ENCODE measurements at regions not wholly inside any gene's neighbourhood (a gene's known extent, or its start where the extent isn't known, plus 50 kb on each side); places are given as distances from the start of the nearest gene placed in this dataset.

- DNase-seq (ENCODE audit: insufficient read length, low spot score) (no peak), FAIRE-seq (no peak)
- no peak for TF ChIP-seq CTCF (IDR thresholded peaks at IDR 0.05; ENCODE audit: insufficient read depth, missing control alignments)
Measured at GRCh38 chr1:98045211-98045766, 124.5 kb upstream of the DPYD start.

DNA sequence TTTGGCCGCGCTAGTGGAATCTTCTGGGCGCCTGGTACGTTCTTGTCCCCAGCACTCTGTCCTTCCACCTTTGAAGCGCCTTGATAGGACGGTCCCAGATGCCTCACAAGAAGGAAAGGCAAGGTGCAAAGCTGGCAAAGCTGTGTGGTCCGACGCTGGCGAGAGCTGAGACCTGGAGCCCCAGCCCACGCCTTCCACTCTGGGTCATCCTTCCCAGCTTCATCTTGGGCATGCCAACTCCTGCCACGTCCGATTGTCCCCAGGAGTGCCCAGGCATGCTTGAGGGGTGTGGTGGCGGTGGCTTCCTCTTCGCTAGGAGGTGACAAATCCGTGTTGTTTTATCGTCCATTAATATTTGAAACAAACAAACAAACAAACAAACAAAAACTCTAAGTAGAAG is 123.9 kb upstream of the DPYD start:
- FAIRE-seq (no peak), DNase-seq (ENCODE audit: insufficient read length, low spot score) (no peak)
- no peak for TF ChIP-seq CTCF (IDR thresholded peaks at IDR 0.05; ENCODE audit: insufficient read depth, missing control alignments)

- DNase-seq (ENCODE audit: insufficient read length, low spot score) (no peak), FAIRE-seq (no peak)
- no peak for TF ChIP-seq CTCF (IDR thresholded peaks at IDR 0.05; ENCODE audit: insufficient read depth, missing control alignments)
Measured at GRCh38 chr1:98044071-98044697, 123.3 kb upstream of the DPYD start.

- DNase-seq (ENCODE audit: insufficient read length, low spot score) = no peak
- no peak for FAIRE-seq
- no peak for TF ChIP-seq CTCF (IDR thresholded peaks at IDR 0.05; ENCODE audit: insufficient read depth, missing control alignments)
Measured at GRCh38 chr1:98035602-98036002, 114.8 kb upstream of the DPYD start.

DNA sequence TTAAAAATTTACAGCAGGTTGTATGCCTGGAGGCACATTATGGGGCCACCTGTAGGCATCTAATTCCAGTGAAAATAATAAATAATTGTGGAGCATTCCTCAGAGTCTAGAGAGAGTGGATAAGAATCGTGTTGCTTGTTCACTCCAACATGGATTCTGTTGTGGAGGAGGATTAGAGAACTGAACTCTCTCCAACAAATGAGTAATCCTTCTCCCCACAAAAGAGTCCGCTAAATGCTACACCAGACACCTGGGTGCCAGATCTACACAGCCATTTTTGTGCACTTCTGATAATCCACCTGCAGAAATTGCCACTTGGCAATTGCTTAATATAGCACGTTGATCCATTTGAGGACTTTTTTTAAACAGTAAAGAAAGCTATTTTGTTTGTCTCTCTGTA is 113.7 kb upstream of the DPYD start:
- no peak for TF ChIP-seq CTCF (IDR thresholded peaks at IDR 0.05; ENCODE audit: insufficient read depth, missing control alignments)
- FAIRE-seq = no peak
- DNase-seq (ENCODE audit: insufficient read length, low spot score) = no peak

GRCh38 chr1:98032958-98033357 is 112.1 kb upstream of the DPYD start:
- TF ChIP-seq CTCF (IDR thresholded peaks at IDR 0.05; ENCODE audit: insufficient read depth, missing control alignments) = no peak
- DNase-seq (ENCODE audit: insufficient read length, low spot score) (no peak), FAIRE-seq (no peak)

DNA sequence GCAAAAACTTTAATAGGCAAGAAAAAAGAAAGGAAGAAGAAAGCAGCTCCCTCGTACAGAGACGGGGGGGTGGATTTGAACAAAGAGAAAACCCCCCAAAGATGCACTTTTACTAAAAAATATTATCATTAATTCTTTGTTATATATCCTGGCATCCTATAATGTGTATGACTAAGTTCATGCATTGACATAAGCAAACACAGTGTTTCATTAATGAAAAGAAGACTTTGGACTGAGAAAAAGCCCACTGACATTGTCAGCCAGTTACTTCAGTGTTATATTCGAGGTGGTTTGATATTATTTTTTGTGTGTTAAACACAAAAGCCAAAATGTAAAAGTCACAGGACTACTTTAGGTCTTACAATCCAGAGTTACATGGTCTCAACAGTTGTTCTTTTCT is 110.1 kb upstream of the DPYD start:
- no peak for TF ChIP-seq CTCF (IDR thresholded peaks at IDR 0.05; ENCODE audit: insufficient read depth, missing control alignments)
- FAIRE-seq = peak; percentile 61
- DNase-seq (ENCODE audit: insufficient read length, low spot score) = no peak
